GF-D8 (cell line): ENCODE measurements at regions not wholly inside any gene's neighbourhood (a gene's known extent, or its start where the extent isn't known, plus 50 kb on each side); places are given as distances from the start of the nearest gene placed in this dataset.
"Not testable (repeated sequence)": the region's sequence is repeated elsewhere in the genome, so short reads cannot be mapped to it uniquely, and the experiment has no call there.

Experiments used
- DNase-seq: peaks from one replicate; lab custom pipeline; 2025; lab: John Stamatoyannopoulos, UW

DNA sequence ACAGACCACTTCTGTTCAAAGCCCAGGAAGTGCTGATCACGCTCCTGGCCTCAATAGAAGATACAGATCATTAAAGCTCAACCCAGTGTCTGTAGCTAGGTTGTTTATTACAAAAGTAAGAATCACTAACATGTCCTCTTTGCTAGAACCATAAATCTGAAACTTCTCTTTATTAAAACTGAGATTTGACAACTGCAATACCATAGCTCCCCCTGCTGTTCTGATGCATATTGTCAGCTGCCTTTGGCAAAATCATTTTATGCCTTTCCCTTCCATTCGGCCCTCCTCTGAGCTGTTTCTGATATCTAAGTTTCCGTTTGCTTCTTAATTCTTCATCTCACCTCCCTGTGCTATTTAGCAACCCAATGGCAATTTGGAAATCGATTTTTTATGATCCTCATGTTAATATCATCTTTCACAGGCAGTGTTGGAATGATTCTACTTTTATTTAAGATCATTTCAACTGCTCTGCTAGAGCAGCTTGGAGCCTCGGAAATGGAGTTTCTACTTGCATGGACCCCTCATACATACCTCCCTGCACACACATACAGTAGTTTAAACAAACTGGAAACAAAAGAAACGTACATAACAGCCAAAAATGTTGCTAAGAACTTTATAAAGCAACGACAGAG is 998.8 kb downstream of the MAT2B start:
- DNase-seq: no peak

DNA sequence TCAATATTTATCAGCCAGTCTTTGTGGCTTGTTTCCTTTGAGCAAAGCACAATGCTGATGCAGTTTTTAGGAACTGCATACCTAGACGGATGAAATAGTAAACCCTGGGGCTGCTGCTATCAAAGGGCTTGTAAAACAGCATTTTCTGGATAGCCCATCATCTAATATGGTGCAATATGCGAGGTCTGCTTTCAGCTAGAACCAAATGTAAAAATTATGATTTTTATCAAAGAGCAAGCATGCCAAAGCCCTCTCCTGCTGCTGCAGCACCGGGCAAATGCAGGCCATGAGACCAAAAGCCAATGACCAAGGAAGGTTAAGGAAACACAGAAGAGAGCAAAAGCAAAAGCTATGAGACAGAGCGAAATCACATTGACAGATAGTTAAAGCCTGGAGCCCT is 1000.4 kb downstream of the MAT2B start:
- DNase-seq: no peak

DNA sequence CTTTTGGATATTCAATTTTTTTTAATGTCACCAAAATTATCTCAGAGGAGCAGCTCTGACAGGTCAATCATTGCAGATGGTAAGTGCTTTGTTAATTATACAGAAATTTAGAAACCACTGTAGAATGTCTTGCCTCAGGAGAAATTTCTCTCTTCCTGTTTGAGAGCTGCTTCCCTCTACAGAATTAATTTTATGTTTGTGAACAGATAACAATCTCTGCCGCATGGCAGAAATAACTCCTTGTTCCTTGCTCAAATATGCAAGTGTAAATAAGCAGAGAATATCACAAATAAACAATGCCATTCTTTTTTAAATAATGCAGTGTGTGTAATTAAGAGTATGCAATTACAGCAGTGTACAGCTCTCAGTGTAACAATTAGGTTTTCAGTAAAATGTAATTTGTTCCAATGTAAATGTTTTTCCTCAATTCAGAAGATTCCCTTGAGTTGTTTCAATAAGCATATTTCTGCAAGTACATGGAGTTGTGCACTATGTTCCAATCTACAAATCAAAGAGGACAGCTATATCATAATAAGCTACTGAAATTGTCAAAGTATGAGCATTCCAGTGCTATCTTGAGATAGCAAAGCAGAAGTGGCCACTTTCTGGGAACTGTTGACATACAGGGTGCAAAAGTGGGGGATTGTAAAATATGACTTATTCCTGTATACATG is 1012.8 kb downstream of the MAT2B start:
- DNase-seq: no peak

DNA sequence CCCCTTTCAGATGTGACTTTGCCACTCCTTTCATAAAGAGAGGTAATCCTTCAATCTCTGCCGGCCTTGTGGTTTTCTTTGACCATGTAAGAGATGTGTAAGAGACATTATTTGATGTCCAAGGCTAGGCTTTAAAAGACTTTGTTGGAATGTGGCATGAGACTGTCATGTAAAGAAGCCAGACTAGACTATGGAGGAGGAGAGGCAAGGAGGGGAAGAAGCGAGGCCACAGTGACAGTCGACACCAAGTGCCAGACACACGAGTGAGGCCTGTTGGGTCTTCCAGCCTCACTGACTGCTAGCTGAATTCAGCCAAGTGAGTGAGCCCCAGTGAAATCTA is 1013.3 kb downstream of the MAT2B start:
- no peak for DNase-seq

DNA sequence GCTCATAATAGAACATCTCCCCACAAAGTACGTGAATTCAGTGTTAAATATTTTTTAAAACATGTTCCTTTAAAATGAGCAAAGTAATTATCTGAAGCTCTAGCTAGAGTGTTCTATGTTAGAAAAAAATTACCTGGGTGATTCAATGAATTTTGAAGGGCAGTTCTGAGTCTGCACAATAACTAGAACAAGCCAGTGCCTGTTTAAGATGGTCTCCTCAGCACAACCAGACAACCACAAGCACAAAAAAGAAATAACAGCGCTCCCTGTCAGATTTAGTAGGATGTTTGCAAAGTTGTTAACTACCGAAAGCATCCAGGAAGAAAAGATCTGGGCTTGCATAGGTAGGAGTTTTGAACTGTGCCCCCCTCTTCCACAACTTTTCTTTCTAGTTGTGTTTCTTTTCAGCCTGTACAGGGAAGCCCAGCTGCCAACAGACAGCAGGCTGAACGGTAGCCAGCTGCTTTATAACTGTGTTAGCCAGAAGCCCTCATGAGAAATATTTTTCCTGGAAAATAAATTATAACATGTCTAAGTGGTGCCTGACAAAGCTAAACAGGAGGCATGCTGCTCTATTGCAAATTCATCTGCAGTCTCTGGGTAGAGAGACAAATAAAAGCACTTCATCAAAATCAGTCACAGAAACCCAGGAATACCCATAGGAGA is 1026.9 kb downstream of the MAT2B start:
- DNase-seq: no peak

DNA sequence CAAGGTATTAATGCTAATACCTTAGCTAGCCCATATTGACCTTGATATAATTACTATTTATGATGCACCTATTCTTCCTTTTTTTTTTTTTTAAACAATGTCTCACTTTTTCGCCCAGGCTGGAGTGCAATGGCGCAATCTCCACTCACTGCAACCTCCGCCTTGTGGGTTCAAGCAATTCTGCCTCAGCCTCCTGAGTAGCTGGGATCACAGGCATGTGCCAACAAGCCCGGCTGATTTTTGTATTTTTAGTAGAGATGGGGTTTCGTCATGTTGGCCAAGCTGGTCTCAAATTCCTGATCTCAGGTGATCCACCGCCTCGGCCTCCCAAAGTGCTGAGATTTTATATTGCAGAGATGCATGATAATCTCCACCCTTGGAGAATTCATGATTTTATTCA is 1028.0 kb downstream of the MAT2B start:
- not testable (repeated sequence) for DNase-seq

DNA sequence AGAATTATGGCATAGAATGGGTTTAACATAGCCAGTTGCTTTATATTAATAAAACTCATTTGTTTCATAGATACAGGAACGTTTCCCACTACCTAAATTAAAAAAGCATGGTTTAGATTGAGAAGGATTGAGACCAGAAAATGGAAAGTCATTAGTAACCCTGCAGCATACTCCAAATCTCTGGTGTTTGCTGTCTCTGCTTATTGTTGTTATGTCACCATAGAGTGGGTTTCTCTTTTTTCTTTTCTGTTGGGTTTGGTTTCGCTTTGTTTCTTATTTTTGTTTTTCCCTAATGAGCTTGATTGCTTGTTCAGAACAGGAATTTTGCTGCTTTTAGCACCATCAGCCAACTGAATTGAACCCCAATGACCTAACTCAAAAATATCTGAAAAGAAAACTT is 1034.8 kb downstream of the MAT2B start:
- DNase-seq: no peak

DNA sequence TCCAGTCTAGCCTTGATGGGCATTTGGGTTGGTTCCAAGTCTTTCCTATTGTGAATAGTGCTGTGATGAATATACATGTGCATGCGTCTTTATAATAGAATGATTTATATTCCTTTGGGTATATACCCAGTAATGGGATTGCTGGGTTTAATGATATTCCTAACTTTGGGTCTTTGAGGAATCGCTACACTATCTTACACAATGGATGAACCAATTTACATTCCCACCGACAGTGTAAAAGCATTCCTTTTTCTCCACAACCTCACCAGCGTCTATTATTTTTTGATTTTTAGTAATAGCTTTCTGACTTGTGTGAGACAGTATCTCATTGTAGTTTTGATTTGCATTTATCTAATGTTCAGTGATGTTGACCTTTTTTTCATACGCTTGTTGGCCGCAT is 1040.1 kb downstream of the MAT2B start:
- DNase-seq: no peak

DNA sequence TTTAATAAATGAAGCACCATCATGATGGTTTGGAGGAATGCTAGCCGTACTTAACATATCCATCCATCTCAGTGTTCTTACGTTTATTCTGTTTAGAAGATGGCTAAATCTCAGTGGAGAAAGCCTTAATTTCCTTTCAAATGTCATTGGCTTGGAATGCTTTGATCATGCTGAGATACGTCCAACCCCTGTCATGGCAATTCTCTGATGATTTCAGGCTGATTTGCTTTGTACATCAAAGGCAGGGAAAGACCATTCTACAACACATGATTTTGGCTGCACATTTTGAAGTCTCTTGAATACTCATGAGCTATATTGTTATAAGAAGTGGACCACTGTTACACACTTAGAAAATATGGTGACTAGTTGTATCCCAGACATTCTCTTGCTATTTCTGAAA is 1048.4 kb downstream of the MAT2B start:
- DNase-seq: no peak

DNA sequence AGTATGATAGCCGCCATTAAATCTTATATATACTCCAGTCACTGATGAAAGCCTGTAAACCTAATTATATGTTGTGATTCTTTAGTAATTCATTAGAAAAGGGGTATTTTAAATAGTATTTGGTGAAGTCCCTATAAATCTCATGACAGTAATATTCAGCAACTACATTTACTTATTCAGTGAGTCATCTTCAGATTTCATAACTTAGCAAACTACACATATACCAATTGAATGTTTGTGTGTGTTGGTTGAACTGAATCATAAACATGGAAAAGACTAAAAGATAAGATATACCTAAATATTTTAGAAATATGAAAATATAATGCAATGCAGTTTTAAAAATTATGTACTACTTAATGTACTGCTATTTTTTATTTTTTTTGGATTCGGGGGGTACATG is 1050.4 kb downstream of the MAT2B start:
- DNase-seq: no peak

DNA sequence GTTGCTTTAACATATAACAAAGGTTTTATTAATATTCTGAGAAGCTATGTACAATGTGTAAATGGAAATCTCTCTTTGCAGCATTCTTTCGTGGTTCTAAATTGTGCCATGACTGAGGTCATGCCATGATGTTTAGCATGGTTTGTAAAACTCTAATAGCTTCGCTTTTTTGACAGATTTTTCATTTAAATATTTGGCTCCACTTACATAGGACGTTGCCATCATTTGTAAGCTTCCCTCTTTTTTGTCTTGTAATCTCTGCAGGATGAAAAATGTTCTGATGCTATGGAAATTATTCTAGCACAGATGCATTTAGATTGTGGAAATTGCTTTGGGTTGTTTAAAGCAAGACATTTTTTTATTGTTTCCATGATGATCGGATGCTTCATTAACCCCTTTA is 1054.8 kb downstream of the MAT2B start:
- DNase-seq: no peak

DNA sequence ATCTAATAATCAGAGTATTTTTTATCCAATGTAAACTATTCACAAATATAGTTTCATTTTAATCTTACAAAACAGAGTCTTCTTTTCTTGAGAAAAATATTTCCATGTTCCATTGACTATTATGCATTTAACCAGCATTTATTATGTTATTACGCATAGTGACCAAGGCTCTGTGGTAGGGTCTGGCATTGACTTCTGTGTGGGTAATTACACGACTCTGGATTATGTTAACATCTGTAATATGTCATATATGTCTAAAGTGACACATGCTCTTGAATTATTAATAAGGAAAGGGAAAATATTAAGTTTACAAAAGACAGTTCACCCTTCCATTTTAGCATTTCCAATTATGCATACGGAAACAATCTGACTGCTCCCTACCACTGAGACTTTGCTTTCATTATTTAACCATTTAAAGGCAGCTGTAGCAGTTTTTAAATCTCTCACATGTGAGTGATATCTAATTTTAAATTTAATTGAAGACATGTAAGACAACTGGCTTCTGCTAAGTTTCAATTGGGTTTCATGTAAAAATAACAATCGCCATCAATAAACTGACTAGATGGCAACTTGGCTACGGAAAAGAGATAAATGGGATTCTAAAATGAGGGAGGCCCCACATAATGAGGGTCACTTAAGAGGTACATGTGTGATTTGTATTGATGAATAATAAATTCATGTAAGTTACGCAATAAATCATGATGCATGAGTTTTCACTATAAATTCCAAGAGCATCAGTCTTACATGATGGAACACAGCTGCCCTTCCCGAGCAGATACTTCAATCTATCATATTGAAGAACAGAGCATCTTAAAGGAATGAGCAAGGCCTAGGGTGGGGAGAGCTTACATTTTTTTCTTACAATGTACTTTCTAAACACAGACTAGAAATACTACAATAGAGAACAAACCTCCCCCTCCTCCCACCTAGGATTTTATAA is 1056.8 kb downstream of the MAT2B start:
- no peak for DNase-seq

DNA sequence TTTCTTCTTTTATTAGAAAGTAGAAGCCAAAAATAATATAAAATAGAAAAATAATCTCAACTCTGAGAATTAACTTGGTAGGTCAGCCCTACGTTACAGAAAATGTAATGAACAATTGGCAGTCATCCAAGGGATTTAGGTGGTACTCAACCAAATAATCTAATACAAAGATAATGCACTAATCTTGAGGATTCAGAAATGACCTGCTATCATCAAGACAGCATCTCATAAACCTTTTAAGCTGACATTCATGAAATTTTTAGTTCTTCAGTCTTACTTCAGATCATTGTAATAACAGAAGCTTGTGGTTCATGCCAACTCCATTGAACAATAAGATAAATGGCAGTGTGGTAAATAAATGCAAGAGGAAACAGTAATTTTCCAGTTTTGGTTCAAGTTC is 1058.0 kb downstream of the MAT2B start:
- no peak for DNase-seq

DNA sequence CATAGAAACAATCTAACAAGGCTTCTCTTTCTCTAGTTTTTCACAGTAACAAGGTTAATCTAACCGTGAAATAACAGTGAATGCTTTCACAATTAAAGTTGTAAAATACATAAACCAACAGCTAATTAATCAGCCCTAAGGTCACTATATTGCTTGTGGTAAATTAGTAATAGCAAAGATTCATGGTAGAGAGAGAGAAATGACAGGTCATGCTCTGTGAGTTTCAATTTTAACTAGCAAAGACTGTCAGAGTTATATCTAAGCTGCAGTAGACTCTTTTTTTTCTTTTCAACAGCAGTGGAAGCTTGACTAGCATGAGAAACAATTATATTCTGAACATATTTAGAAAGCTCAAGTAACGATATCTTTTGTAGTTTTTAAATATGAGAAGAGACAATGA is 1068.0 kb downstream of the MAT2B start:
- DNase-seq: no peak

DNA sequence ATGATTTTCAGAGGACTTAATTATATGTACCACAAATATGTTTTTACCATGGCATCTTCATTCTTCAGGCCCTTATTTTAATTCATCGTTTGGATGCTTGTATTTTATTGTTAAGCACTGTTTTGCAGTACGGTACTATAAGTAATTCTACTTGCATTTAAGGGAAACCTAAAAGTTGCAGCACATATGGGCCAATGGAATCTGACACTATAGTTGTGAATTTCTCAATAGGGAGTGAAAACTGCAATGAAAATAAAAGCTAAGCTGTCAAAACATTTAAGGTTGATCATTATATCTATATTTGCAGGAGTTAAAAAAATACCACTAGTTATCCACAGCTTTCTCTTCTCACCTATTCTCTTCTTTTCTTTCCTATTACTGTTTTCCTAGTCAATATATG is 1071.8 kb downstream of the MAT2B start:
- DNase-seq: no peak

DNA sequence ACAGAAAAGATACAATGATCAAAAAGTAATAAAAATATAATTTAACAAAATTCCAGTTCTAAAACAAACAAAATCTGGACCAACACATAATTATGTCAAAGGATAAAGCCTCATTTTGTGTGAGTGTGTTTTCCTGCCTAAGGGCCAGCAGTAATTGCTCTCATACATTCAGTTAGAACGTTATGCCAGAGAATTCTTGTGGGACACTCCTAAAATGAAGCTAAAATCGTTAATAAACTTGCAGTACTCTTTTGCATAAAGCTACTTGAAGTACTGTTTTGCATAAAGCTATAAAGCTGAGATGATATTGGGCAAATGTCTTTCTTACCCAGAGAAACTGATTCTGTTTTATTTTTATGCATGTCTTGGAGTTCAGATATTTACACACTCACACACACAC is 1072.3 kb downstream of the MAT2B start:
- DNase-seq: no peak

DNA sequence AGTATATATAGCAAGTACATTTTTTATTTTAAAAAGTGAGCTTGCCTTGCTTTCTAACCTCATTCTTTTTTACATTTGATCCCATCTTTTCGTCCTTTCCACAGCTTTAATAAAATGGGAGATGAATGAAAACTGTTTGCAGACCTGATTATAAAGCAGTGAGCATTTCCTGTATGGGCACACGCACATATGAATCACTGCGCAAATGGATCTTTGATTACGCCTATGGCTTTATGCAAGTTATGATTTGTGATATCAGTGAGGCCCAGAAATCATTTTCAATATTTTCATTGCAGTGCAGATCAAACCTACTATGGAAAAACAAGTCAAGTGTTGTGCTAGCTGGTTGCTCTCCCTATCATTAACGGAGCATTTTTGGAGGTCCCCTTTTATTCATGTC is 1073.0 kb downstream of the MAT2B start:
- DNase-seq: no peak

DNA sequence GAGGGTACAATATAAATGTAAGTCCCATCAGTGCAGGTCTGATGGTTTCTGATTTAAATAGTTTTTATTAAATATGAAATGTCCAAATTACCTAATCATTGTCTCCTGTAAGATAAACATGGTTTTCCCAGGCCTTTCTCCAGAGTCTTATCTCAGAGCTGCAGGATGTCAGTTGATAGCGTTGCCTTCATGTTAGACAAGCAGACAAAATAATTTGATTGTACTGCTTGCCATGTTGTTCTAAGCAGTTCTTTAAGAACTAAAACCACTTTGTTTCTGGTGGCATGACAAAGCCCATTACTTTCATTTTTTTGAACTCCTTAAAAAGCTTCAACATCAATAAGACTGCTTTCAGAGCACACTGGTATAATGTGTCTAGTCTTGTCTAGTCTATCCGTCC is 1073.5 kb downstream of the MAT2B start:
- no peak for DNase-seq

DNA sequence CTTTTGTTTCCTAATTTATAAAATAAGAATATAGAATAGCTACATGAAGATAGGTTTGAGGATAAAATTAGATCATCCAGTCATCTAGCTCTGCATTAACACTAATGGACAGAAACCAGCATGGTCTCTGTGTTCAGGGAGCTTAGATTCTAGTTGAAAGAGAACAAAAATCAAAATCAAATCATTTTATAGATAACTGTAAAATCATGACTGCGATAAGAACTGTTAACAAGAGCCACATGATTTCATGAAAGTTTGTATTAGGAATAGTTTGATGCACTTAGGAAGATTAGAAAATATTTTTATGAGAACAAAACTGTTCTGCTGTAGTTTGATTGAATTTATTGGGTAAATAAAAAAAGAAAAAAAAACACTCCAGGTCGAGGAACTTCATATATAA is 1074.7 kb downstream of the MAT2B start:
- no peak for DNase-seq

DNA sequence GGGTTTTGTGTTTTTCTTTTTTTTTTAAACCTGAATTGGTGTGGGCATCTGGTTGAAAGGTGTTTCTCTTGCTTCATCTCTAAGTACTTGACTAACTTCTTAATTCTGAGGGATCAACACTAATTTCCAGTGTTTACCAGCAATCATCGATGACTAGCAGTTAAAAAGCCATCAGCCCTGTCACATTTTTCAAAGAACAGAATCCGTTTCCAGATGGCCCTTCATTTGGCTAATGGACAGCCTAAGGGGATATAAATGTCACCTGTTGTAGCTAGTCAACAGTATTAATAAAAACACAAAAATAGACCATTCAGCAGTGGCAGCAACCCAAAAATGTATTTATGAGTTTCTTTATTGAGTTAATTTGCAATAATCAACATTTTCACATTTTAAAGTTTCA is 1076.5 kb downstream of the MAT2B start:
- DNase-seq: no peak

DNA sequence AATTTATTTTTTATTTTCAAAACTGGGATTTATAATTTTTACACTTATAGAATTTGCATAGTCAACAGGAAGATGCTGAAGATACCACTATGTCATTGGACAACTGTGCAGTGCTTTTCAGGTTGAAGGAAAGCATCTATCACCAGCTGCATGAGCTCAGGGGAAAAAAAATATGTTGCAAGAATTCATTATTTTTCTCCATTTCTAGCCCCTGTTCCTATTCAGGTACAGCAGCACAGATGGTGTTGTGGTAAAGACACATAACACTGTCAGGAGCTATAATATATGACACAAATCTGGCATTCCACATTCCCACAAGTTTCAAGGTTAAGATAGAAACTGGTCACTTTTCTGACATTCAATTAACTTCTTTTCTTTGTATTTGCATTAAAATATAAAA is 1088.6 kb downstream of the MAT2B start:
- DNase-seq: no peak

DNA sequence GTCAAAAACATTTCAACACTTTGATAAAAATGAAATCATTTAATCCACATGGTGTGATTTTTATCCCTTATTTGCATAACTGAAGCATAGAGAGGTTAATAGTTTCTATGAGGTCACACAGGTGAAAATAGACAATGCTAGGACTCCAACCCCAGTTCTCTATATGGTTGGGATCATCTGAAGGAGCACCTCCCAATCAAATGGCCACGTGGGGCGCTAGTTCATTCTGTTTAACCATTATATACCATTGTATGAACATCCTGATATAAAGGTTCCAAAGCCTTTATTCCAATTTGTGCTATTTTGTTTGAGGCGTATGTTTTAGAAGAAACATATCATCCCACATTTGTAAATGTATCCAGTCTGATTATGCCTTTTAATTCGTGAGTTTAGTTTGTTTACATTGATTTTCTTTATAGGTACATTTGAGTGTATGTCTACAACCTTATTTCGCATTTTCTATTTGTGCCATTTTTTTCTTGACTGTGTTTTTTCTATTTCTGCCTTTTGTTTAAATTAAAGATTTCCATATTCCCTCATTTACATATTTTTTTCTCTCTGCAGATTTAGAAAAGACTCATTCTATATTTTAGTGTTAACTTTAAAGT is 1092.0 kb downstream of the MAT2B start:
- no peak for DNase-seq
